H9 (cell line): ENCODE measurements at regions not wholly inside any gene's neighbourhood (a gene's known extent, or its start where the extent isn't known, plus 50 kb on each side); places are given as distances from the start of the nearest gene placed in this dataset.

Experiments
- DNase-seq: peaks from one replicate; pipeline ENCODE4 v3.0.0-alpha.2; 2017
- H2AFZ ChIP-seq: one replicate; pipeline ENCODE4 v1.6.1; 2013; ENCODE audit warnings: mild to moderate bottlenecking, low read length, control low read depth, moderate library complexity
- H2AK5ac ChIP-seq: 2 replicates; pipeline ENCODE4 v1.6.1; 2013; ENCODE audit warnings: low read length, control low read depth, mixed read lengths; ENCODE audit not compliant: insufficient read length
- H2BK120ac ChIP-seq: one replicate; pipeline ENCODE4 v1.6.1; 2013; ENCODE audit warnings: low read depth, mild to moderate bottlenecking, low read length, control low read depth, inconsistent platforms; ENCODE audit not compliant: poor library complexity, severe bottlenecking
- H2BK12ac ChIP-seq: 2 replicates; pipeline ENCODE4 v1.6.1; 2013; ENCODE audit warnings: low read length, control low read depth, mixed read lengths, low read depth; ENCODE audit not compliant: insufficient read length
- H2BK15ac ChIP-seq: 2 replicates; pipeline ENCODE4 v1.6.1; 2013; ENCODE audit warnings: low read depth, low read length, control low read depth
- H2BK20ac ChIP-seq: one replicate; pipeline ENCODE4 v1.6.1; 2013; ENCODE audit warnings: low read depth, mild to moderate bottlenecking, low read length, control low read depth, inconsistent platforms; ENCODE audit not compliant: poor library complexity, severe bottlenecking
- H2BK5ac ChIP-seq: 2 replicates; pipeline ENCODE4 v1.6.1; 2013; ENCODE audit warnings: low read length, control low read depth, mixed read lengths; ENCODE audit not compliant: insufficient read length
- H3K14ac ChIP-seq: 2 replicates; pipeline ENCODE4 v1.6.1; 2013; ENCODE audit warnings: low read length, control low read depth; ENCODE audit not compliant: insufficient read depth
- H3K18ac ChIP-seq: 2 replicates; pipeline ENCODE4 v1.6.1; 2013; ENCODE audit warnings: low read depth, mild to moderate bottlenecking, mixed read lengths, low read length, control low read depth; ENCODE audit not compliant: insufficient read length
- H3K23ac ChIP-seq: 2 replicates; pipeline ENCODE4 v1.6.1; 2013; ENCODE audit warnings: low read length, control low read depth, mixed read lengths, low read depth; ENCODE audit not compliant: insufficient read length
- H3K23me2 ChIP-seq: 2 replicates; pipeline ENCODE4 v1.6.1; 2013; ENCODE audit warnings: low read depth, mild to moderate bottlenecking, mixed read lengths, low read length, control low read depth; ENCODE audit not compliant: insufficient read length, poor library complexity, severe bottlenecking
- H3K27ac ChIP-seq: 2 replicates; pipeline ENCODE4 v1.5.1; 2013; ENCODE audit warnings: low read length, control low read depth, mixed read lengths, low read depth; ENCODE audit not compliant: insufficient read length
- H3K27me3 ChIP-seq: 2 replicates; pipeline ENCODE4 v1.6.1; 2013; ENCODE audit warnings: low read length, control low read depth, inconsistent platforms; ENCODE audit not compliant: insufficient read depth
- H3K4ac ChIP-seq: 2 replicates; pipeline ENCODE4 v1.6.1; 2013; ENCODE audit warnings: low read depth, mild to moderate bottlenecking, control low read depth, inconsistent platforms, low read length, moderate library complexity
- H3K4me1 ChIP-seq: 2 replicates; pipeline ENCODE4 v1.6.1; 2013; ENCODE audit warnings: low read length, control low read depth, inconsistent platforms; ENCODE audit not compliant: insufficient read depth
- H3K4me2 ChIP-seq: 2 replicates; pipeline ENCODE4 v1.6.1; 2013; ENCODE audit warnings: low read length, control low read depth, mixed read lengths; ENCODE audit not compliant: insufficient read length, insufficient read depth
- H3K56ac ChIP-seq: 2 replicates; pipeline ENCODE4 v1.6.1; 2013; ENCODE audit warnings: low read depth, mild to moderate bottlenecking, mixed read lengths, low read length, control low read depth; ENCODE audit not compliant: insufficient read length
- H3K79me1 ChIP-seq: 2 replicates; pipeline ENCODE4 v1.6.1; 2013; ENCODE audit warnings: low read depth, mild to moderate bottlenecking, moderate library complexity, low read length, control low read depth, inconsistent platforms; ENCODE audit not compliant: insufficient read depth, poor library complexity, severe bottlenecking
- H3K79me2 ChIP-seq: 2 replicates; pipeline ENCODE4 v1.6.1; 2013; ENCODE audit warnings: low read length, control low read depth, inconsistent platforms; ENCODE audit not compliant: insufficient read depth
- H3K9ac ChIP-seq: 2 replicates; pipeline ENCODE4 v1.6.1; 2013; ENCODE audit warnings: low read length, control low read depth, mixed read lengths; ENCODE audit not compliant: insufficient read length; ENCODE audit errors: extremely low read depth
- H3K9me3 ChIP-seq: one replicate; pipeline ENCODE4 v1.6.1; 2013; ENCODE audit warnings: low read depth, low read length, inconsistent platforms; ENCODE audit not compliant: control insufficient read depth
- H3T11ph ChIP-seq: one replicate; pipeline ENCODE4 v1.6.1; 2013; ENCODE audit warnings: mild to moderate bottlenecking, low read length, control low read depth, inconsistent platforms
- H4K20me1 ChIP-seq: one replicate; pipeline ENCODE4 v1.6.1; 2013; ENCODE audit not compliant: control insufficient read depth, insufficient read length, insufficient read depth
- H4K5ac ChIP-seq: 2 replicates; pipeline ENCODE4 v1.6.1; 2013; ENCODE audit warnings: low read depth, mild to moderate bottlenecking, mixed read lengths, low read length, control low read depth; ENCODE audit not compliant: insufficient read length
- H4K8ac ChIP-seq: replicated peaks from 2 replicates; pipeline ENCODE4 v1.6.1; 2013; ENCODE audit warnings: low read length, control low read depth, mixed read lengths, low read depth; ENCODE audit not compliant: insufficient read length
- H4K91ac ChIP-seq: 2 replicates; pipeline ENCODE4 v1.6.1; 2013; ENCODE audit warnings: low read depth, mild to moderate bottlenecking, moderate library complexity, mixed read lengths, low read length, control low read depth; ENCODE audit not compliant: insufficient read length
- H3K27ac Mint-ChIP-seq, 3 experiments: 2 replicates in 2 of 3; 3 replicates in 1 of 3; pipeline ENCODE4 v1.8.0; 2020 to 2021; ENCODE audit warnings: mixed read lengths in 3 of 3, mild to moderate bottlenecking in 1 of 3, moderate library complexity in 1 of 3
- H3K27me3 Mint-ChIP-seq: 2 replicates; pipeline ENCODE4 v1.8.0; 2021; ENCODE audit warnings: low read depth, mild to moderate bottlenecking, moderate library complexity, mixed read lengths
- H3K36me3 Mint-ChIP-seq, 3 experiments: 2 replicates in 2 of 3; 3 replicates in 1 of 3; pipeline ENCODE4 v1.8.0; 2020 to 2021; ENCODE audit warnings: low read depth in 3 of 3, mixed read lengths in 3 of 3; ENCODE audit not compliant: insufficient read depth in 1 of 3
- H3K4me1 Mint-ChIP-seq, 2 experiments: 2 replicates each; pipeline ENCODE4 v1.8.0; 2020; ENCODE audit warnings: mixed read lengths in 2 of 2
- H3K4me3 Mint-ChIP-seq, 2 experiments: 2 replicates in 1 of 2; 3 replicates in 1 of 2; pipeline ENCODE4 v1.8.0; 2020 to 2021; ENCODE audit warnings: mild to moderate bottlenecking in 2 of 2, mixed read lengths in 2 of 2, moderate library complexity in 1 of 2
- H3K9me3 Mint-ChIP-seq, 2 experiments: 2 replicates in 1 of 2; 3 replicates in 1 of 2; pipeline ENCODE4 v1.8.0; 2020; ENCODE audit warnings: mild to moderate bottlenecking in 2 of 2, mixed read lengths in 2 of 2, moderate library complexity in 1 of 2
- WGBS: extraction: QIAGEN DNeasy Blood & Tissue Kit; methylation state at CpG from one replicate; pipeline ENCODE4 v1.1.7; 2013; ENCODE audit warnings: missing lambda C conversion rate, low lambda C conversion rate, mixed read lengths; ENCODE audit not compliant: insufficient read length; ENCODE audit errors: extremely low coverage; 5-methylcytosine and 5-hydroxymethylcytosine counted together
- TF ChIP-seq, protein P1 (sequence below): fragments of 200-600 bp; sonication (generic); conservative IDR thresholded peaks from 3 replicates; pipeline ENCODE4 v1.8.0; 2021; ENCODE audit warnings: antibody characterized with exemption, mild to moderate bottlenecking

GRCh38 chr7:18221377-18222293, 194.0 kb upstream of the PRPS1L1 start:
- no peak overlapping the region for H2BK15ac ChIP-seq
- H3K4ac ChIP-seq = no peak overlapping the region
- H3K9ac ChIP-seq = no peak overlapping the region
- H4K91ac ChIP-seq = no peak overlapping the region
- no peaks in the 10 kb centered on the region for H3K23me2 ChIP-seq
- H3K14ac ChIP-seq = no peak overlapping the region
- no peak overlapping the region for H2BK12ac ChIP-seq
- WGBS = no CpG with 5 or more reads among the region's 2 CpGs
- no peaks in the 10 kb centered on the region for H3K27me3 ChIP-seq
- no peaks in the 10 kb centered on the region for H3K9me3 Mint-ChIP-seq
- H3K9me3 ChIP-seq = no peaks in the 10 kb centered on the region
- no peak overlapping the region for H2BK20ac ChIP-seq
- no peak overlapping the region for H3K4me2 ChIP-seq
- no peak overlapping the region for H3K18ac ChIP-seq
- H3K23ac ChIP-seq = no peak overlapping the region
- H3T11ph ChIP-seq = no peak overlapping the region
- H3K27ac ChIP-seq = no peak overlapping the region
- no peak overlapping the region for H2AK5ac ChIP-seq
- TF ChIP-seq, protein P1, sequence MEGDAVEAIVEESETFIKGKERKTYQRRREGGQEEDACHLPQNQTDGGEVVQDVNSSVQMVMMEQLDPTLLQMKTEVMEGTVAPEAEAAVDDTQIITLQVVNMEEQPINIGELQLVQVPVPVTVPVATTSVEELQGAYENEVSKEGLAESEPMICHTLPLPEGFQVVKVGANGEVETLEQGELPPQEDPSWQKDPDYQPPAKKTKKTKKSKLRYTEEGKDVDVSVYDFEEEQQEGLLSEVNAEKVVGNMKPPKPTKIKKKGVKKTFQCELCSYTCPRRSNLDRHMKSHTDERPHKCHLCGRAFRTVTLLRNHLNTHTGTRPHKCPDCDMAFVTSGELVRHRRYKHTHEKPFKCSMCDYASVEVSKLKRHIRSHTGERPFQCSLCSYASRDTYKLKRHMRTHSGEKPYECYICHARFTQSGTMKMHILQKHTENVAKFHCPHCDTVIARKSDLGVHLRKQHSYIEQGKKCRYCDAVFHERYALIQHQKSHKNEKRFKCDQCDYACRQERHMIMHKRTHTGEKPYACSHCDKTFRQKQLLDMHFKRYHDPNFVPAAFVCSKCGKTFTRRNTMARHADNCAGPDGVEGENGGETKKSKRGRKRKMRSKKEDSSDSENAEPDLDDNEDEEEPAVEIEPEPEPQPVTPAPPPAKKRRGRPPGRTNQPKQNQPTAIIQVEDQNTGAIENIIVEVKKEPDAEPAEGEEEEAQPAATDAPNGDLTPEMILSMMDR = no peak
- H3K4me3 Mint-ChIP-seq = no peak overlapping the region
- no peaks in the 10 kb centered on the region for H3K4me1 ChIP-seq
- H4K20me1 ChIP-seq = no peaks in the 10 kb centered on the region
- no peaks in the 10 kb centered on the region for H3K36me3 Mint-ChIP-seq
- no peak overlapping the region for H4K8ac ChIP-seq
- no peak overlapping the region for H3K56ac ChIP-seq
- H2AFZ ChIP-seq = no peak overlapping the region
- no peak for DNase-seq
- H3K27me3 Mint-ChIP-seq = no peaks in the 10 kb centered on the region
- no peaks in the 10 kb centered on the region for H3K79me1 ChIP-seq
- H2BK120ac ChIP-seq = no peak overlapping the region
- no peak overlapping the region for H3K27ac Mint-ChIP-seq
- no peaks in the 10 kb centered on the region for H3K4me1 Mint-ChIP-seq
- H3K79me2 ChIP-seq = no peaks in the 10 kb centered on the region
- H4K5ac ChIP-seq = no peak overlapping the region
- H2BK5ac ChIP-seq = no peak overlapping the region
